NCI-H2081 treated with DMSO at 0.1 percent for 48 hours (cell line): ENCODE measurements at regions not wholly inside any gene's neighbourhood (a gene's known extent, or its start where the extent isn't known, plus 50 kb on each side); places are given as distances from the start of the nearest gene placed in this dataset.

Source experiments
- DNase-seq: peaks from one replicate; lab custom pipeline; 2025; lab: John Stamatoyannopoulos, UW

DNA sequence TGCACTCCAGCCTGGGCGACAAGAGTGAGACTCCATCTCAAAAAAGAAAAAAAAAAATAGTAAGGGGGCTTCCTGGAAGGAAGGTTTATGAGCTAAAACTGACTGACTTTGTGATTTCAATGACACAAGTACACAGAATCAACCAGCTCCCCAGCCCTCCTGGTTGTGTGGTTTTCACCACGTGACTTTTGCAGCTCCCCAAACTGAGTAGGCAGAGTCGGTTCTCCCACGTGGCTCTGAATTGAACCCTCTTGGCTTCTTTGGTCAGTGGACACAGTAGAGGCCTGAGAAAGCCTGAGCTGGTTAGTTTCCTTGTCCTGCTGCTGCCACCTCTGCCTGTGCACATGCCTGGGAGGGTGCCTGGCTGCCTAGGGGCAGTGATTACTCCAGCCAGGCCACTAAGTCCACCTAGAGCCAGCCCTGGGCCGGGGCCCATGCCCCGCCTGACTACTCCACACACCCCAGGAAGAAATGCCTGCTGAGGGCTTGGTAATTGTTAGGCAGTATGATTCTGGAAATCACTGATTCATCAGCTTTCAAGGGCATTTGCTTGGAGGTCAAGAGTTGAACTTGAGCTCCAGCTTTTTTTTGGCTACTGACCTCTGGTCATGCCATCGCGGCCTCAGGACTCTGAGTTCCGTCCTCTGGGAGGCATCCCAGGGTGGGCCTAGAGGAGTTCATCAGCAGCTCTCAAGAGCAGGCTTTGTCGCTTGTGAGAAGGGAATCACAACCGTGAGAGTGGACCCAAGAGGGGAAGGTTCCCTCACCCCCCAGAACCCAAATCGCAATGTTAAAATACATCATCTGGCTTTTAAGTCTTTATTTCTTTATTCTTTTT, 431.9 kb upstream of the HS6ST1 start:
- no peak for DNase-seq

DNA sequence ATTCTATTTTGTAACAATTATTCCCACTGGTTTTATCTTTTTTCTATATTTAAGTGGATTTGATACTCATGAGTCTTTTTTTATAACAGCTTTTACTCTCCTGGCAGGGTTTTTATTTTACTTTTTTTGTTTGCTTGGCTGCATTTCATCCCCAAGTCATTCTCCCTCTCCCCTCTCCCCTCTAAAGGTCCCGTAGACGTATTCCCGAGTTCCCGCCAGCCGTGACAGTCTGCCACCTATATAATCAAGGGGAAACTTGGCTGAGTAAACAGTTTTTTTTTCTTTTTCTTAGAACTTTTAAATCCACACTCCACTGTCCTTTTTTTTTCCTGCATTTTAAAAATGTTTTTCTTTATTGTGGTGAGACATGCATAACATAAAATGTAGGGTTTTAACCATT, 433.1 kb upstream of the HS6ST1 start:
- DNase-seq, result no peak

GRCh38 chr2:128752691-128753263, 434.1 kb upstream of the HS6ST1 start:
- DNase-seq, result no peak

GRCh38 chr2:128753321-128753720, 434.7 kb upstream of the HS6ST1 start:
- DNase-seq, result no peak

- no peak for DNase-seq
Observed at GRCh38 chr2:128753800-128754199, 435.1 kb upstream of the HS6ST1 start.

DNA sequence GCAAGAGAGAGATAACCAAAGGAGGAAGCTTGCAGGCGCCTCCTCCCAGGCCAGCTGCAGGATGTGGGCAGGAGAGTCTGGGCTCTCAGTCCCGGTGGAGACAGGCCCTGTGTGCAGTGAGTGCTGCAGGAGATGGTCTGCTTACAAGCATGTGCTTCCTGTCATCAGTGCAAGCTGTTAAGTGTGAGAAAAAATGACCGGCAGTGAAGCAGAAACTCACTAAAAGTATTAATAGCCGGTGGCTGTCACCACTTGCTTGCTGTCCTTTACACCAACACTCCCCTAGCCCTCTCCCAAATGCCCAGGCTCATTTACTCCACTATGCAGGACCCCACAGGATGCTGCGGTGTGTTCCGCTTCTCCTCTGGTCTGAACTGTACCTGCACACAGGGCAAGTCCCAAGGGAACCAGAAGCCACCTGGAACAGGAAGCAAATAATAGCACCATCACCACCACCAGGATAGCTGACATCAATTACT, 435.6 kb upstream of the HS6ST1 start:
- no peak for DNase-seq

DNA sequence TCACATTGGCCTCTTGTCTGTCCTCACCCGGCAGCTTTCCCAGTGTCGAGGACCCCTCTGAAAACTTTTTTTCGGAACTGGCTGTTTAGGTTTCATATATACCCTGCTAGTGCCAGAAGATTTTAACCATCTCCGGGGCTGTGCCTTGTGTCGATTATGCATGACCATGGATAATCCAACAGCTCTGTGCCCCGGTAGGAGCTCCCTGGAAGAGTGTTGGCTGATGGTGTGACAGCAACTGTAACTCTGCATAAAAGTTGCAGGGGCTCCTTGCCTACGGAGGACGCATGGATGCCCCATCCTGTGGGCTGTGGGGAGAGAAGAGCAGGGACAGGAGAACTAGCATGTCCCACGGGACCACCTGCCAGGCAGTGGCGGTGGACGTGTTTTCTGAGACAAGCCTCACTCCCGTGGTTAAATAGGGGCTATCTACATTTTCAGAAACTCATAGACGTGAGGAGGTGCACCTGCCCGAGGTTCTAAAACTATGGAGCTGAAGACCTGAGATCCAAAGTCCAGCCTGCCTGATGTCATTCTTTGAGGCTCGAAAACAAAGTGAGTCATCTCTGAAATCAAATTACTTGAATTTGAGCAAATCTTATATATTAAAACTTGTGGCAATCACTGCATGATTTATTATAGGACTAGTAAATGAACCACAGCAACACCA, 437.2 kb upstream of the HS6ST1 start:
- DNase-seq, result no peak

DNA sequence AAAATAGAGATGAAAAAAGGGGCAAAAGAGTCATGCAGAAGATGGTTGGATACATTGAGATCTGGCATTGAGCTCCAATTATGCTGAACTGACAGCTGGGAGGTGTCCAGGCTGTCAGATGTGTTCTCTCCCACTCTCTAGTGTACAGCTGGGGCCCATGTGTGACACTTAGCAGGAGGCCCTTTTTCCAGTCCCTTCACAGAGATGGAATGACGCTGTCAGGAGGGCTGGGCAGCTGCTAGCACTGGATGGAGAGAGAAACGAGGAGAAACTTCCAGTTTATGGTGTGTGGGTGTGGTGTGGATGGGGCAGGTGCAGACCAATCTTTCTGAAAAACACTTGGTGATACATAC, 437.7 kb upstream of the HS6ST1 start:
- no peak for DNase-seq

DNA sequence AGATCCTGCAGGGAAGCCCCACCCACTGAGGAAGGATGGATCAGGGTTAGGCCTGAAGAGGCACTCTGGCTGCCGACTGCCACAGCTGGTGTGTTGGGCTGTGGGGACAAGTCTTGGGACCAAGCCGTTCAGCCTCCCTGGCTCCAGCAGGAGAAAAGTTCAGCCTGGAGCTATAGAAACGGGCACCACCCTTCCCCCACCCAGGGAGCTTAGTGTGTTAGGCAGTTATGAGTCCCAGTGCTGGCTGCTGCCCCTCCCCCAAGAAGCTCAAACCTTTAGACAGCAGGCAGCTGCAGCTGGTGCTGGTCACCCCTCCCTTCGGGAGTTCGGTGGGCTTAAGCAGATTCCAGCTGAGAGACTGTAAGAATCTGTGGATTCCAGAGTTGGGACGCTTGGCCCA, 447.1 kb upstream of the HS6ST1 start:
- DNase-seq, result no peak

GRCh38 chr2:128768041-128768440, 449.4 kb upstream of the HS6ST1 start:
- DNase-seq, result no peak

- DNase-seq, result no peak
Observed at GRCh38 chr2:128769457-128770142, 450.9 kb upstream of the HS6ST1 start.

GRCh38 chr2:128770143-128771085, 451.7 kb upstream of the HS6ST1 start:
- no peak for DNase-seq

DNA sequence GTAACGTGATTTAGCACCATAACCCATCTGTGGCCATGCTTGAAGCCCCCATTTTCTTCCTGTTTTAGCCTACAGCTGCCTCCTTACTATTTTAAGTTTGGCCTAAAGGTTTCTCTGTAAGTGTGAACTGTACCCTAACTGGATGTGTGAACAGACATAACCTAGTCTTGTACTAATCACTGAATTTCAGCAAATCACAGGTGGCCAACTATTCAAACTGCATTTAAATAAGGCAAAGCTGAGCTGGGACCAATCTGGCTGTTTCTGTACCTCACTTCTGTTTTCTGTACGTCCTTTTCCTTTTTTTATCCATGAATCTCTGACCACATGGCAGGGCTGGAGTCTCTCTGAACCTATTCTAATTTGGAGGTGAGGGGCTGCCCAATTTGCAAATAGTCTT, 452.7 kb upstream of the HS6ST1 start:
- no peak for DNase-seq

- no peak for DNase-seq
Observed at GRCh38 chr2:128772671-128773070, 454.0 kb upstream of the HS6ST1 start.

DNA sequence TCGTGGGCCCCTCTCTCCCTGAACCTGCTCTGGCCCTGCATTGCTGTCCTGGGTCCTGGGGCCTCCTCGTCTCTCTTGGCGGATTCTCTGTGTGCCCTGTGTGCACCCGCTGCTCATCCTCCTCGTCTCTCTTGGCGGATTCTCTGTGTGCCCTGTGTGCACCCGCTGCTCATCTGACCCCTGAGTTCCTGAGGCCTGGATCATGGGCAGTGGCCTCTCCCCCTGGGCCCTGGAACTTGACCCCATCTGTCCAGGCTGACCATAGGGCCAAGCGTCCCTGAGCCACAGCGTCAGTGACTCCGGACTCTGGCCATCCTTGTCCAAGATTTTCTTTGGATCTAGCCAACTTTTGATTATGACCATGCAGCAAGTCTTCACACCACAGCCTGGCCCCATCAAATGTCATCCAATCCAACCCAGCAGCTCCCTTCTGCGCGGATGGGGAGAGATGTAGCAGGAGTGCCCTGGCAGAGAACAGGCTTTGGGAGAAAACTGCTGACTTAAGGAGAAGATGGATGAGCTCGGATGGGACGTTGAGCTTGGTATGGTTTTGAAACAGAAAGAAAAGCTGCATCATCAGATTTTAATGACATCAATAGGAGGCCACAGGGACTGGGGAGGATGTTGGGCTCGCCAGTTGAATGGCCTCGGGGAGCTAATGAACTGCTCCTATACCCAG, 455.1 kb upstream of the HS6ST1 start:
- no peak for DNase-seq

DNA sequence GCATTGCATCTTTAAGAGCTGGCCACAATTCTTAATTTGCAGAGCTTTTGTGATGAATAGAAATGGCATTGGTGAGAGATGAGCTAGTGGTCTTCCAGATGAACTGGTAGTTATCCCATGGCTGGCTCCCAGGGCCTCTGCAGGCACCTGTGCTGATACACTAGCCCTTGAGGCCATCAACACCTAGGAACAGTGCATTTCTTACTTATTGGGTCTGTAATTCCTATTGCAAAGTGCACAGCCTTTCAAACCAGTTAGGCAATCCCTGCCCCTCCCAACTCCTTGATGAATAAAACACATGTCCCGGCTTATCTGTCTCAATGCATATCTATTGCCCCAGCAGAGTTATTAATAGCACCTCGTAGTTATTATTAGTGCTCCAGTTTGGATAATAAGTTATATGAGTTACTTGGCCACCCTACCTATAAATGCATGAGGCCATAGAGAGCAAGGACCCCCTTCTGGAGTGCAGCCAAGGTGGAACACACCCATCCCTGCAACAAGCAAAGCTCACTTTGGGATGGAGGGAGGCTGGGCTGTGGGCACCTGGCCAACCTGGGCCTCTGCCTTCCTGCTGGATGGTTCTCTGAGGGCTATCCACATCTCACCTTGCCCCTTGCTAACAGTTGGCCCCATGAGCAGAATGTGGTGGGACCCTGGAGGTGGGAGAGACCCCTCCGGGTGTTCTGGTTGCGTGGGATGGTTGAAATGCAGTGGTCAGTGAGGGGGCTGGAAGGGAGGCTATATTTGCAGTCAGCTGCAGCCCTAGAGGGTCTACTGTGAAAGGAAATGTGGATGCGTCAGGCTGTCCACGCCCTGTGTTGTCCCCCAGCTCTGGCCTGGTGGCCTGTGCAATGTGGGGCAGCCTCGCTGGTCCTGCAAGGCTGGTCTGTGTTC, 455.9 kb upstream of the HS6ST1 start:
- no peak for DNase-seq

- DNase-seq, result no peak
Observed at GRCh38 chr2:128775217-128775913, 456.7 kb upstream of the HS6ST1 start.

DNA sequence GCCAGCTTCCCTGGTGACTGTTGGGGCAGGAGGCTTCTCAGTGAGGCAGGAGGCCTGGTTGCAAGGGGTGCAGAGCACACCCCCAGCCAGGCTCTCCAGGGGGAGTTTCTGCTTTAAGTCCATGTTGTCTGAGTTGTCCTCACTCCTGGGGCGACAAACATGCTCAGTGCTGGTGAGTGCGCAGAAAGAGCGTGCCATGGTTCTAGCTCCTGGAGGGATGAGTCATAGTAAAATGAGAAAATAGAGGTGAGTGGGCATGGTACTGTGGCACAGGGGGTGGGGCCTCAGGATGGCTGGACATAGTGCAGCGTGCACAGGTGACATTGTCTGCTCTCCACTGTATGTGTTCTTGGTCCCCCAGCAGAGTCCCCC, 457.2 kb upstream of the HS6ST1 start:
- DNase-seq, result no peak

GRCh38 chr2:128776461-128777195, 458.0 kb upstream of the HS6ST1 start:
- no peak for DNase-seq
